ENCODE measurements at regions not wholly inside any gene's neighbourhood (a gene's known extent, or its start where the extent isn't known, plus 50 kb on each side); places are given as distances from the start of the nearest gene placed in this dataset.

DNA sequence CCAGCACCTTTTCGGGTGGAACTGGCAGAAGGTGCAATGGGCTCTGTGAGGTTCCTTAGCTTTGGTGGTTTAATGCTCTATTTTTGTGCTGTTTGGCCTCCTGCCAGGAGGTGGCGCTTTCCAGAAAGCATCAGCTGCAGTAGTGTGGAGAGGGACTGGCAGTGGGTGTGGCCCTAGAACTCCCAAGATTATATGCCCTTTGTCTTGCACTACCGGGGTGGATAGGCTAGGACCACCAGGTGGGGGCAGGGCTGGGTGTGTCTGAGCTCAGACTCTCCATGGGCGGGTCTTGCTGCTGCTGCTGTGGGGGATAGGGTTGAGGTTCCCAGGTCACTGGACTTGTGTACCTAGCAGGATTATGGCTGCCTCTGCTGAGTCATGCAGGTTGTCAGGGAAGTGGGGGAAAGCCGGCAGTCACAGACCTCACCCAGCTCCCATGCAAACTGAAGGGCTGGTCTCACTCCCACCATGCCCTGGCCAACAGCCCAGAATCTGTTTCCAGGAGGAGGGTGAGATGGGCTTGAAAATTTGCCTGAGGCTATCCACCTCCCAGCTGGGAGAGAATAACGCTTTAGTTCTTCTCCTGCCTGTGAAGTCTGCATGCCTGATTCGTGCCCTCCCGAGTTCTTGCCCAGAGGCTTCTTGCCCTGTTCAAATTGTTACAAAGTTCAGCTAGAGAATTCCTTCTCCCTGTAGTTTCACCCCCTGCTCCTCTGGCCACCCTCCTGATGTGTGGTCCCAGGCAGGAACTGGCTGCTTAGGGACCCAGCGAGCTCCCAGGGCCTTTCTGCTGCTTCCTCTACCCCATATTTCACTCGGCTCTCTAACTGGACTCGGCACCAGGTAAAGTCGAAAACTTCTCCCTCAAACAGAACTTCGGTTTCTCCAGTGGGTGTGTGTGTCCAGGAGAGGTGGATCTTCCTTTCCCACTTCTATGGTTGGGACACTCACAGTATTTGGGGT, 76.5 kb upstream of the BTG3 start:
- BruUV-seq (replicated peaks): no TSS peak
- FAIRE-seq: no peak
- POLR2A ChIA-PET: no interaction called here
- TF ChIP-seq NONO (IDR thresholded peaks at IDR 0.05; ENCODE audit: low read depth in 2 of 2, low read length in 1 of 2): no peak
- no peak for TF ChIP-seq MIER1 (IDR thresholded peaks at IDR 0.05; ENCODE audit: low read depth)
- no peak for TF ChIP-seq STAG1 (CRISPR knock-in tag; IDR thresholded peaks at IDR 0.05; ENCODE audit: borderline replicate concordance)
- TF ChIP-seq, protein P1, sequence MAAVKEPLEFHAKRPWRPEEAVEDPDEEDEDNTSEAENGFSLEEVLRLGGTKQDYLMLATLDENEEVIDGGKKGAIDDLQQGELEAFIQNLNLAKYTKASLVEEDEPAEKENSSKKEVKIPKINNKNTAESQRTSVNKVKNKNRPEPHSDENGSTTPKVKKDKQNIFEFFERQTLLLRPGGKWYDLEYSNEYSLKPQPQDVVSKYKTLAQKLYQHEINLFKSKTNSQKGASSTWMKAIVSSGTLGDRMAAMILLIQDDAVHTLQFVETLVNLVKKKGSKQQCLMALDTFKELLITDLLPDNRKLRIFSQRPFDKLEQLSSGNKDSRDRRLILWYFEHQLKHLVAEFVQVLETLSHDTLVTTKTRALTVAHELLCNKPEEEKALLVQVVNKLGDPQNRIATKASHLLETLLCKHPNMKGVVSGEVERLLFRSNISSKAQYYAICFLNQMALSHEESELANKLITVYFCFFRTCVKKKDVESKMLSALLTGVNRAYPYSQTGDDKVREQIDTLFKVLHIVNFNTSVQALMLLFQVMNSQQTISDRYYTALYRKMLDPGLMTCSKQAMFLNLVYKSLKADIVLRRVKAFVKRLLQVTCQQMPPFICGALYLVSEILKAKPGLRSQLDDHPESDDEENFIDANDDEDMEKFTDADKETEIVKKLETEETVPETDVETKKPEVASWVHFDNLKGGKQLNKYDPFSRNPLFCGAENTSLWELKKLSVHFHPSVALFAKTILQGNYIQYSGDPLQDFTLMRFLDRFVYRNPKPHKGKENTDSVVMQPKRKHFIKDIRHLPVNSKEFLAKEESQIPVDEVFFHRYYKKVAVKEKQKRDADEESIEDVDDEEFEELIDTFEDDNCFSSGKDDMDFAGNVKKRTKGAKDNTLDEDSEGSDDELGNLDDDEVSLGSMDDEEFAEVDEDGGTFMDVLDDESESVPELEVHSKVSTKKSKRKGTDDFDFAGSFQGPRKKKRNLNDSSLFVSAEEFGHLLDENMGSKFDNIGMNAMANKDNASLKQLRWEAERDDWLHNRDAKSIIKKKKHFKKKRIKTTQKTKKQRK (IDR thresholded peaks at IDR 0.05; ENCODE audit: borderline replicate concordance, low read depth, low read length): no peak
- TF ChIP-seq NFIC (IDR thresholded peaks at IDR 0.05): peak; percentile 78
- TF ChIP-seq SMARCB1 (IDR thresholded peaks at IDR 0.05; ENCODE audit: insufficient read length, low read depth): no peak
- TF ChIP-seq PHTF2 (CRISPR knock-in tag; IDR thresholded peaks at IDR 0.05): no peak
- no peak for TF ChIP-seq KLF6 (CRISPR knock-in tag; IDR thresholded peaks at IDR 0.05; ENCODE audit: borderline replicate concordance)
- TF ChIP-seq, protein P2, sequence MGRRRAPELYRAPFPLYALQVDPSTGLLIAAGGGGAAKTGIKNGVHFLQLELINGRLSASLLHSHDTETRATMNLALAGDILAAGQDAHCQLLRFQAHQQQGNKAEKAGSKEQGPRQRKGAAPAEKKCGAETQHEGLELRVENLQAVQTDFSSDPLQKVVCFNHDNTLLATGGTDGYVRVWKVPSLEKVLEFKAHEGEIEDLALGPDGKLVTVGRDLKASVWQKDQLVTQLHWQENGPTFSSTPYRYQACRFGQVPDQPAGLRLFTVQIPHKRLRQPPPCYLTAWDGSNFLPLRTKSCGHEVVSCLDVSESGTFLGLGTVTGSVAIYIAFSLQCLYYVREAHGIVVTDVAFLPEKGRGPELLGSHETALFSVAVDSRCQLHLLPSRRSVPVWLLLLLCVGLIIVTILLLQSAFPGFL (CRISPR knock-in tag; IDR thresholded peaks at IDR 0.05): no peak
- no peak for TF ChIP-seq TCFL5 (CRISPR knock-in tag; conservative IDR thresholded peaks at IDR 0.05)
- 0 out of 2 replicates have a peak, but pooled peaks have one; percentile 21 for TF ChIP-seq SMAD4 (CRISPR knock-in tag; conservative IDR thresholded peaks at IDR 0.05)
- 0 out of 2 replicates have a peak, but pooled peaks have one; percentile 31 for TF ChIP-seq KLF1 (tag; IDR thresholded peaks at IDR 0.05)
- TF ChIP-seq, protein P3, sequence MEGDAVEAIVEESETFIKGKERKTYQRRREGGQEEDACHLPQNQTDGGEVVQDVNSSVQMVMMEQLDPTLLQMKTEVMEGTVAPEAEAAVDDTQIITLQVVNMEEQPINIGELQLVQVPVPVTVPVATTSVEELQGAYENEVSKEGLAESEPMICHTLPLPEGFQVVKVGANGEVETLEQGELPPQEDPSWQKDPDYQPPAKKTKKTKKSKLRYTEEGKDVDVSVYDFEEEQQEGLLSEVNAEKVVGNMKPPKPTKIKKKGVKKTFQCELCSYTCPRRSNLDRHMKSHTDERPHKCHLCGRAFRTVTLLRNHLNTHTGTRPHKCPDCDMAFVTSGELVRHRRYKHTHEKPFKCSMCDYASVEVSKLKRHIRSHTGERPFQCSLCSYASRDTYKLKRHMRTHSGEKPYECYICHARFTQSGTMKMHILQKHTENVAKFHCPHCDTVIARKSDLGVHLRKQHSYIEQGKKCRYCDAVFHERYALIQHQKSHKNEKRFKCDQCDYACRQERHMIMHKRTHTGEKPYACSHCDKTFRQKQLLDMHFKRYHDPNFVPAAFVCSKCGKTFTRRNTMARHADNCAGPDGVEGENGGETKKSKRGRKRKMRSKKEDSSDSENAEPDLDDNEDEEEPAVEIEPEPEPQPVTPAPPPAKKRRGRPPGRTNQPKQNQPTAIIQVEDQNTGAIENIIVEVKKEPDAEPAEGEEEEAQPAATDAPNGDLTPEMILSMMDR (IDR thresholded peaks at IDR 0.05 in 2 of 3, conservative IDR thresholded peaks at IDR 0.05 in 1 of 3; ENCODE audit: insufficient read depth in 2 of 3, low read depth in 1 of 3, low read length in 3 of 3): peak; percentile 36 to 64 (median 47); a peak in 4 of 6 replicates
- TF ChIP-seq RFX1 (IDR thresholded peaks at IDR 0.05): peak; percentile 23; the same call in 1 of the 2 replicates

More for the DNA sequence above, 76.5 kb upstream of the BTG3 start:
- Histone ChIP-seq H3K27me3 (ENCODE audit: control insufficient read depth in 2 of 2, insufficient read depth in 2 of 2, low read length in 2 of 2) (no peaks in the 10 kb centered on the region; a peak in 1 of 5 replicates), H3K9me1 (ENCODE audit: control insufficient read depth, insufficient read depth, low read length) (no peaks in the 10 kb centered on the region), H2AFZ (ENCODE audit: low read depth, low read length) (peak overlapping the region; percentile 82), H3K9ac (ENCODE audit: insufficient read depth in 1 of 2, low read depth in 2 of 2, low read length in 2 of 2) (no peak overlapping the region; a peak in 1 of 4 replicates), H3K27ac (ENCODE audit: extremely low read depth, low read depth, low read length) (peak overlapping the region; percentile 64; the same call in 2 of the 3 replicates), H3K4me3 (no peak overlapping the region), H3K9me3 (replicated peaks; ENCODE audit: control insufficient read depth, insufficient read depth, low read depth, low read length) (no peaks in the 10 kb centered on the region), H3K4me2 (ENCODE audit: insufficient read depth, low read length) (peak overlapping the region; percentile 57), H3K36me3 (ENCODE audit: control insufficient read depth, insufficient read depth, low read length) (no peaks in the 10 kb centered on the region), H4K20me1 (replicated peaks; ENCODE audit: control insufficient read depth, insufficient read depth, low read length) (no peaks in the 10 kb centered on the region), H3K4me1 (replicated peaks in 1 of 2; ENCODE audit: control insufficient read depth in 2 of 2, insufficient read depth in 2 of 2, low read length in 2 of 2) (peaks cover 5 to 6% of the 10 kb centered on the region in 2 experiments; a peak in 4 of 5 replicates), H3K79me2 (ENCODE audit: control insufficient read depth, insufficient read depth, low read length) (no peaks in the 10 kb centered on the region)
- DNase-seq (ENCODE audit: extremely low read depth in 1 of 4, low spot score in 3 of 4) (peak; percentile 19 to 44 (median 30)), ATAC-seq (peak; percentile 84)
- CTCF ChIA-PET (ENCODE audit: low intra/inter-chr PET ratio): no interaction called here
- WGBS (ENCODE audit: insufficient coverage, low coverage, missing lambda C conversion rate): 10% methylated on average over 12 of the region's 13 CpGs
- in situ Hi-C loops (cut with MboI): loop anchor here (5.0 kb wide), 1 partner anchor 213 kb away; no protein-coding TSS in a partner anchor
- intact Hi-C loops (cut with micrococcal nuclease): no loop called here
